ENCODE measurements at regions not wholly inside any gene's neighbourhood (a gene's known extent, or its start where the extent isn't known, plus 50 kb on each side); places are given as distances from the start of the nearest gene placed in this dataset.
"Not testable (repeated sequence)": the region's sequence is repeated elsewhere in the genome, so short reads cannot be mapped to it uniquely, and the experiment has no call there.

DNA sequence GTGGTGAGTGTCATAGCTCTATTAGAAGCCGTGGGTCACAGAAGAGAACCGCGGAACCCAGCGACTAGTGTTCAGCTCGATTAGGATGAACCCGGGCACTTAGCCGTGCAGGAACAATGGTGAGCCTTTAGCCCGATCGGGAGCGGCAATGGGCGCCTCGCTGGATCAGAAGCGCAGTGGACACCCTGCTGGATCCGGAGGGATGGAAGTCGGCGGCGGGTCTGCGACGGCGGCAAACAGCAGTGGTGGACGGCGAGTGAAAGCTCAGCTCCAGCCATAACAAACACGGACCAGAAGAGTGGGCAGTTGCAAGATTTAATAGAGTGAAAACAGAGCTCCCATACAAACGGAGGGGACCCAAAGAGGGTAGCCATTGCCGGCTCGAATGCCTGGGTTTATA lies 72.7 kb upstream of the EN2 start:
- H3K9me3 Mint-ChIP-seq; H3K27ac Mint-ChIP-seq; ATAC-seq; H3K36me3 Mint-ChIP-seq; DNase-seq (ENCODE audit: low spot score in 2 of 2): not testable (repeated sequence)

DNA sequence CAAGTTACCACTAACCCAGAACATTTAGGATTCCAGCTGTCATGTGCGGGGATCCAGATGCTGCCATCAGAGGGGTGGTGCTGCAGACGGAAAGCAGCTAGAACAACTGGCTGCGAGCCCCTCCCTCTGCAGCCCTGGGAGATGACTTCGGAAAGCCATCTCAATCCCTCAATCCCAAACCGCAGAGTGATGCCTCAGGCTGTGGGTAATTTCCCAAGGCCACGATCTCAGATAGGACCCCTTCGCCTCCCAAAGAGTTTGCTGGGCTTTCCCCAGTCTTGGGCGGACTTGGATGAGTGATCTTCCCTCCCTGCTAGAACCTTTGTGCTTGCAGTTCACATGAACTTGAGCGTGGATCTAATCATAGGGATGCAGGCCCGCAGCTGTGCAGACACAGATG lies 71.3 kb upstream of the EN2 start:
- ATAC-seq (no peak), DNase-seq (ENCODE audit: low spot score in 2 of 2) (no peak)
- no peaks in the 10 kb centered on the region for H3K9me3 Mint-ChIP-seq
- no peaks in the 10 kb centered on the region for H3K36me3 Mint-ChIP-seq
- no peak overlapping the region for H3K27ac Mint-ChIP-seq

DNA sequence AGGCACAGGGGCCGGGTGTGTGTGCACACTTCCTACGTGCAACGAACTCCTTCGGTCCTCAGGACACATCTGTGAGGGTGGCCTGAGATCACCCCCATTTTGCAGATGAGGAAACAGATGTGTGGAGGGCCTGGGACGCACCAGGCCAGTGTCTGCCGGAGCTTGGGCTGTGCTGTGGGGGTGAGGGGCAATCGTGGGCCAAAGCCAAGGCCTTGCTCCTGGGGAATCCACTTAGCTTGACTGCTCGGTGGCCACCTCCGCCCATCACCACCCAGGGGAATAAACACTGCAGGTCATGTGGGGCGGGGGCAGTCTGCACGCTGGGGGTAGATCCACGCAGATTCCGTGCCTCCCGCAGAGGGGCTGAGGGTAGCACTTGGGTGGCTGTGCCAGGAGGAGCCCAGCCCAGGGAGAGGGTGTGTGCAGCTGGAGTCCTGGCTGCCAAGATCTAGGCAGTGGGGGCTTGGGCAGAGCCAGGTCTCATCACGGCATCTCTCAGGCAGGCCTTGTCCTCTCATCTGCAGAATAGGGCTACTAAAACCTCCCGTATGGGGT lies 70.8 kb upstream of the EN2 start:
- DNase-seq (ENCODE audit: low spot score in 2 of 2) (no peak), ATAC-seq (no peak)
- H3K36me3 Mint-ChIP-seq = no peaks in the 10 kb centered on the region
- H3K27ac Mint-ChIP-seq = no peak overlapping the region
- H3K9me3 Mint-ChIP-seq = no peaks in the 10 kb centered on the region

DNA sequence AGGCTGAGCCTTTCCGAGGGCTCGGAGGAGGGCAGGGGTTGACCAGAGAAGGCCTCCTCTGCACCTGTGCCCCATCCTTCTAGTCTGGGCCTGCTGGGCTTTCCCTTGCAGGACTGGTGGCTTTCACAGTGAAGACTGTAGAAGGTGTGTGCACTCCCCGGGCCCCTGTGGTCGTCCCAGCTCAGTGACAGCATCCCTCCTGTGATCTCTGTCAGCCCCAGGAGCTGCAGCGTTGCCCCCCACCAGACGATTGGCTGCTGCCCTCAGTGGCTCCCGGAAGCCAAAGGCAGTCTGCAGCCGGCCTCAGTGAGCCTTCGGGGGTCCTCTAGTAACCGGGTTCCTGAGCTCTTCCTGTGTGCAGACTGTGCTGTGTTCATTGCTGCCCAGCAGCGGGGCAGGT lies 69.4 kb upstream of the EN2 start:
- Mint-ChIP-seq H3K27ac (no peak overlapping the region), H3K9me3 (no peaks in the 10 kb centered on the region), H3K36me3 (no peaks in the 10 kb centered on the region)
- ATAC-seq = no peak
- no peak for DNase-seq (ENCODE audit: low spot score in 2 of 2)

DNA sequence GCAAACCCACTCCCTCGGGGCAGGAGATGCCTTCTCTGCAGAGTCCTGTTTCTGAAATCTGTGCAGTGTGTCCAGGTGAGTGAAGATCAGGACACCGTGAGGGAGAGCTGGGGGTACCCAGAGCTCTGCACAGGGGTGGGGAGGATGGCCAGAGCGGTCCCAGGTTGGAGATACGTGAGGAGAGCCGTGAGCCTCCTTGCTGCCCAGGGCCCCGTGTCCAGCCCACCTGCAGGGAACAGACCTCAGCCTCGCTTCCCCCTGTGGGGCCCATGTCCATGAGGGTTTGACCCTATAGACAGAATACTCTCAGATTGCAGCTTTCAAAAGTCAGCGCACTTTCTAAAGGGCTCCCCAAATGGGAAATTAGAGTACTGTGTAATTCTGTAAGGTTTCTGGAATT lies 66.5 kb upstream of the EN2 start:
- Mint-ChIP-seq H3K36me3 (no peaks in the 10 kb centered on the region), H3K27ac (no peak overlapping the region), H3K9me3 (no peaks in the 10 kb centered on the region)
- no peak for DNase-seq (ENCODE audit: low spot score in 2 of 2)
- ATAC-seq = no peak

DNA sequence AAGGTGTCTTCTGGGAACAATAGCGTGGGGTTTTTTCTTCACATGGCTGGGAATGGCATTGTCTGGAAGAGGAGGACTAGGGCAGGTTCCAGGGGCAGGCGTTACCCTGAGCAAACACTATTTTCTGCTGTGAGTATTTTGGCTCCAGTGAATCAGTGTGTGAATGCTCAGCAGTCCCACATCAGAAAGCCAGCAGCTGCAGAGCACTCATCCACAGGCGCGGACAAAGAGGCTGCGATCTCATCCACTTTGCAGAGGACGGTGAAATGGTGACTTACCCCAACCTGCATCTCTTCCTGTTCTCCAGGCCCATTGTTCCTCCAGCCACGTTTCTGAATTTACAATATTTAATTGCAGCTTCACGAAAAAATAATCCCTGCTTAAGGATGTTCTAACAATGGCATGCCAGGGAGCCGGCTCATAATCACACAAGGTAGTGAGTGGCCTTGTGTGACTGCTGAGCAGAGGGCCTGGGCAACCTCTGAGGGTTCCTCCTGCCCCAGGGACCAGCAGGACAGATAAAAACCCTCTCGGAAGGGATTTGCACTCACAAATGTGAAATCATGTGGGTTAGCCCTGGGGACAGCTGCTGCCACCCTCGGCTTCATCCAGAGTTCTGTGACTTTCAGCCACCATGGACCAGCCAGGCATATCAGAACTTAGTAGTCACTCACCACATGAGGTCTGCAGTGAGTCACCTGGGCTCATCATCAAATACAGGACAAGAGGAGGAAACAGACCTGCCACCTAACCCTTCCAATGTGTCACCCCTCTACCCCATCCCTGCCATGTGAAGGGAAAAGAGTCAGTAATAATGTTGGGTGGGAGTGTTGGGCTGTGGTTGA lies 65.0 kb upstream of the EN2 start:
- DNase-seq (ENCODE audit: low spot score in 2 of 2) = no peak
- Mint-ChIP-seq H3K27ac (no peak overlapping the region), H3K9me3 (no peaks in the 10 kb centered on the region), H3K36me3 (no peaks in the 10 kb centered on the region)
- peak; percentile 59 to 84 for ATAC-seq

DNA sequence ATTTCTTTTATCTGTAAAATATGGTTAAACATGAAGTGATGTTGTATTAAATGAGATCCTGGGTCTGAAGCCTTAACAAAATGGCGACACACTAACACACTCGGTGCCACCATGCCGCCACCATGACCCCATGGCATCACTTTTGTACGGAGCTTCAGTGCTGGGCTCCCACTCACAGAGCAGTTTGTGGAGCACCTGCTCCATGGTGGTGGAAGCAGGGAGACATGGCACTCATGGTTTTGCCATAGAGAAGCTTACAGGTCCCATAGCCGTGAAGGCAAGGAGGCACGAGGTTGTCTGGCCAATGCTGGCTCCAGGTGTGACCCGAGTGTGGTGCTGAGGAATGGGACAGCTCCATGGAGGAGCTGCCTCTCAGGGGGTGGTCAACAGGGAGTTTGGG lies 63.5 kb upstream of the EN2 start:
- Mint-ChIP-seq H3K27ac (no peak overlapping the region), H3K9me3 (no peaks in the 10 kb centered on the region), H3K36me3 (no peaks in the 10 kb centered on the region)
- ATAC-seq (no peak), DNase-seq (ENCODE audit: low spot score in 2 of 2) (no peak)

DNA sequence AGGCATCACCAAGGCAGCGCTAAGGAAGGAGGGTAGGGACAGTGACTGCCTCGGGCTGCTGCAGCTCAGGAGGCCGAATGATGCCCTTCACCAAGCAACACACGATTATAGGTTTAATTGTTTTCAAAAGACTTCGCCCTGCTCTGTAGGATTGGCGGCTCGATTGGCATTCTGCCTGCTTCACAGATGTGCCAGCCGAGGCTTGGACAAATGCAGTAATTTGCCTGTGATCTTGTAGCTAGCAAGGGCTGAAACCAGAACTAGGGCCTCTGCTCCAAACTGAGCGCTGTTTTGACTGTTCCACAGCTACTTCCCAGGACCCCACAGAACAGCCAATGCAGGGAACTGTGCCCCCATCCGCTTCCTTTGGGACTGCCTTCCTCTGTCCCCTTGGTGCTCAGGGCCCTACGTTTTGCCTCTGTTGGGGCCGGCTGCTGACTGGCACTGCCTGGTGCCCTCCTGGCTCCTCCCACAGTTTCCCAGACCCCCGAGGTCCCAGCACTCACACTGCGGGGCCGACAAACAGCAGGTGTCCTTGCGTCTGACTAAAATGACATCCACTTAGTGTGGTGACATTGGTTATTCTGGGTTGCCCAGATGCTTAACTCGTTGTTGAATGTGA lies 62.6 kb upstream of the EN2 start:
- no peaks in the 10 kb centered on the region for H3K36me3 Mint-ChIP-seq
- no peak for ATAC-seq
- no peaks in the 10 kb centered on the region for H3K9me3 Mint-ChIP-seq
- no peak overlapping the region for H3K27ac Mint-ChIP-seq
- DNase-seq (ENCODE audit: low spot score in 2 of 2) = no peak

DNA sequence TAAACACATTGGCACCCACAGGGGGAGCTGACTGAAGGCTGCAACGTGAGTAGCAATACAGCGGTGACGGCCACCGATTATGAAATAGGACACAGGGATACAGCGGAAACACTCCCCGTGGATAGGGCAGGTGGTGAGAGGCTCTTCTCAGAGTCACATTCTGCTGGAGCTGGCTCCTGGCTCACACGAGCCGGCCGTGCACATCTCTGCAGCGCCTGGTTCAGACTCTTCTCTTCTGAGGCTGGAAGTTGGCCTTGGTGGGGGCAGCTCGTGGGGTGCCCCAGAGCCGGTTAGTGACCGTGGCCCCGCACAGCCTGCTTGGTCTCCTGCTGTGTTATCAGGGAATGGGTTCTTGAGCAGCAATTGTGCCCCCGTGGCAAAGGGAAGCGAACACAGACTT lies 61.3 kb upstream of the EN2 start:
- Mint-ChIP-seq H3K9me3 (no peaks in the 10 kb centered on the region), H3K27ac (no peak overlapping the region)
- ATAC-seq = no peak

DNA sequence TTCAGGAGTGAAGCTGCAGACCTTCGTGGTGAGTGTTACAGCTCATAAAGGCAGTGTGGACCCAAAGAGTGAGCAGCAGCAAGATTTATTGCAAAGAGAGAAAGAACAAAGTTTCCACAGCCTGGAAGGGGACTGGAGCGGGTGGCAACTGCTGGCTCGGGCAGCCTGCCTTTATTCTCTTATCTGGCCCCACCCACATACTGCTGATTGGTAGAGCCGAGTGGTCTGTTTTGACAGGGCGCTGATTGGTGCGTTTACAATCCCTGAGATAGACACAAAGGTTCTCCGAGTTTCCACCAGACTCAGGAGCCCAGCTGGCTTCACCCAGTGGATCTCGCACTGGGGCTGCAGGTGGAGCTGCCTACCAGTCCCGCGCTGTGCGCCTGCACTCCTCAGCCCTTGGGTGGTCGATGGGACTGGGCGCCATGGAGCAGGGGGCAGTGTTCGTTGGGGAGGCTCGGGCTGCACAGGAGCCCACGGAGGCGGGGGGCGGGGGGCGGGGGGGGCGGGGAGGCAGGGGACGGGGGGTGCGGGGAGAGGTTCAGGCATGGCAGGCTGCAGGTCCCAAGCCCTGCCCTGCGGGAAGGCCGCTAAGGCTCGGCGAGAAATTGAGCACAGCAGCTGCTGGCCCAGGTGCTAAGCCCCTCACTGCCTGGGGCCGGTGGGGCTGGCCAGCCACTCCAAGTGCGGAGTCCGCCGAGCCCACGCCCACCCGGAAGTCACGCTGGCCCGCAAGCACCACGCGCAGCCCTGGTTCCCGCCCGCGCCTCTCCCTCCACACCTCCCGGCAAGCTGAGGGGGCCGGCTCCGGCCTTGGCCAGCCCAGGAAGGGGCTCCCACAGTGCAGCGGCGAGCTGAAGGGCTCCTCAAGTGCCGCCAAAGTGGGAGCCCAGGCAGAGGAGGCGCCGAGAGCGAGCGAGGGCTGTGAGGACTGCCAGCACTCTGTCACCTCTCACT lies 59.9 kb upstream of the EN2 start:
- H3K27ac Mint-ChIP-seq = peak overlapping the region in 1 of 2 donors; percentile 82
- not testable (repeated sequence) for H3K36me3 Mint-ChIP-seq; DNase-seq (ENCODE audit: low spot score in 2 of 2); ATAC-seq; H3K9me3 Mint-ChIP-seq

More for the DNA sequence above, 61.3 kb upstream of the EN2 start:
- no peaks in the 10 kb centered on the region for H3K36me3 Mint-ChIP-seq
- DNase-seq (ENCODE audit: low spot score in 2 of 2) = no peak

DNA sequence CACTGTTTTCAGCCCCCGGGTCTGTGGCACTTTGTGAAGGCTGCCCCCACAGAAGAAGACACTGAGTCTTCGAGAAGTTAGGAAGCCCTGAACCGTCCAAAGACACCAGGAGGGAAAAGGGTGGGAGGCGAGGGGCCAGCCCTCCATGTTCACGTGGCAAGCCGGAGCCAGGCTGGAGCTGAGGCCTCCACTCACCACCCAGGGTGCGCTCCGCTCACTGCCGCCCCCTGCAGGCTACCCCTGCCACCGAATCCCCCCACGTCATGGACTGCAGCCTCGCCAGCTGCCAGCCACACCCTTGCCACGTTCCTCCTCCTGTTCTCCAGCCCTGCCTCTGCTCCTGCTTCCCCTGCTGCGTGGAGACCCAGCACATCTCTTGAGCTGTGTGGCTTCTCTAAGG lies 59.0 kb upstream of the EN2 start:
- DNase-seq (ENCODE audit: low spot score in 2 of 2) (peak in 1 of 2 donors; percentile 39), ATAC-seq (peak in 1 of 2 donors; percentile 52)
- H3K27ac Mint-ChIP-seq = no peak overlapping the region
- no peaks in the 10 kb centered on the region for H3K9me3 Mint-ChIP-seq
- no peaks in the 10 kb centered on the region for H3K36me3 Mint-ChIP-seq

DNA sequence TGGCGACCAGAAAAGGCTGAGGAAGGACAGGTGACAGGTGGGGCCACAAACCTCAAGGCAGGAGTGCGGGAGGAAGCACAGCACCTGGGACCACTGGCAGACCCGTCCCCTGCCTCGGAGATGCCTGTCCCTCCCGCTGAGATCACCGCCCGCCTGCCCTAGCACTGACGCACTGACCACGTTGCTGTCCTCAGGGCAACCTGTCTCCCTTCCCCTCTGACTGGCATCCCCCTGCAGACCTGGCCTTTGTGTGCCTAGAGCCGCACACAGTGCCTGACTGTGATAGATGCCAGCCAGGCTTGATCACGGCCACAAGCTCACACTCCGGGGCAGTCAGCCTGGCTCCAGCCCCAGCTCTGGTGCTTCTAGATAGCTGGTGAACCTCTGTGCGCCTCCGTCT lies 58.4 kb upstream of the EN2 start:
- H3K27ac Mint-ChIP-seq = no peak overlapping the region
- ATAC-seq (no peak), DNase-seq (ENCODE audit: low spot score in 2 of 2) (no peak)
- no peaks in the 10 kb centered on the region for H3K9me3 Mint-ChIP-seq
- H3K36me3 Mint-ChIP-seq = no peaks in the 10 kb centered on the region

DNA sequence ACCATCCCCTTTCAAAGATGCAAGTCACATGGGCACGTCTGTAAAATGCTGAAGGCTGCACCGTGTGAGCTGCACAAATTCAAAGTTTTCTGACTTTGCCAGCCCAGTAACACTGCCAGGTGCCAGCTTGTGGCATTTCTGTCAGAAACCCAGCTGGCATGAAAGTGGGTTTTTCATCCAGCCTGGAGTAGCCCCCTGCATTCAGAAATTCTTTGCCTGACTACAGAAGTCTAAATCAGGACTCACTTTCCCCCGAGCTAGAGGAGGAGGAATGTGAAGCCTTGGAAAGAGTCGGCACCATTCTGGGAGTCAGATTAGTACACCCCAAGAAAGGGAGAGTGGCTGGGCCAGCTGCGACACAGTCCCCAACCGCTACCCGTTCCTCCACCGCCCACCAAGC lies 56.7 kb upstream of the EN2 start:
- H3K36me3 Mint-ChIP-seq = no peaks in the 10 kb centered on the region
- no peak overlapping the region for H3K27ac Mint-ChIP-seq
- DNase-seq (ENCODE audit: low spot score in 2 of 2) = no peak
- no peaks in the 10 kb centered on the region for H3K9me3 Mint-ChIP-seq
- no peak for ATAC-seq

DNA sequence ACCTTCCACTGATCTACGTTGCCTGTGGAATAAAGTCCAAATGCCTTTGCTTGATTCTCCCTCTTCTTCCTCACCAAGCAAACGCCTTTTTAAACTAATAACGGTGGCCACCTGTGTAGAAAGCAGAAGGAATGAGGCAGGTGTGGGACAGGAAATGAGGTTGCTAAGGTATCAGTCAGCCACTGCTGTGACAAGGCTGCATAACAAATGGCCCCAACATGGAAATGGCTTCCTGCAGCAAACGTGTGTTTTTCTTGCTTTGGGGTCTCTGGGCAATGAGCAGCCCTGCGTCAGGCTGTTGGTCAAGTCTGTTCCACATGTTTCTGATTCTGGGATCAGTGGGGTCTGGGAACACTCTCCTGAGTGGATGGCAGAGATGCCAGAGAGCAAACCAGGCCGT lies 56.0 kb upstream of the EN2 start:
- no peak for ATAC-seq
- Mint-ChIP-seq H3K27ac (no peak overlapping the region), H3K9me3 (no peaks in the 10 kb centered on the region), H3K36me3 (no peaks in the 10 kb centered on the region)
- DNase-seq (ENCODE audit: low spot score in 2 of 2) = no peak

DNA sequence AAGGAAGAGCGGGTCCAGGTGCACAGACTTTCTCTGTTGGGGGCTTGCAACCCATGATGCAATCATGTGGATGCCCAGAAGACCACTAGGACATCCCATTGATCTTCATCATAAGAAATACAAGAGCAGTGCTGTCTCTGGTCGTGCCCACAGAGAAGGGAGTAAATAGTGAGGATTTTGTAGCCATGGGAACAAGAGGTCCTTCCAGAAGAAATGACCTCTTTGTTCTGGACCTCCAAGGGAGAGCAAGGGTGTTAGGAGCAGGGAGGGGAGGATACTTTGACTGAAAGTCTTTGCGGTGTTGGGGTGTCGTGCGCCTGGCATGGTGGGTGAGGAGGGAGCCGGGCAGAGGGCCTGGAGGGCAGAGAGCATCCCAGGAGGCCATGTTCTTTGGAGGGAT lies 55.0 kb upstream of the EN2 start:
- Mint-ChIP-seq H3K27ac (no peak overlapping the region), H3K9me3 (no peaks in the 10 kb centered on the region), H3K36me3 (no peaks in the 10 kb centered on the region)
- ATAC-seq = no peak
- DNase-seq (ENCODE audit: low spot score in 2 of 2) = no peak

DNA sequence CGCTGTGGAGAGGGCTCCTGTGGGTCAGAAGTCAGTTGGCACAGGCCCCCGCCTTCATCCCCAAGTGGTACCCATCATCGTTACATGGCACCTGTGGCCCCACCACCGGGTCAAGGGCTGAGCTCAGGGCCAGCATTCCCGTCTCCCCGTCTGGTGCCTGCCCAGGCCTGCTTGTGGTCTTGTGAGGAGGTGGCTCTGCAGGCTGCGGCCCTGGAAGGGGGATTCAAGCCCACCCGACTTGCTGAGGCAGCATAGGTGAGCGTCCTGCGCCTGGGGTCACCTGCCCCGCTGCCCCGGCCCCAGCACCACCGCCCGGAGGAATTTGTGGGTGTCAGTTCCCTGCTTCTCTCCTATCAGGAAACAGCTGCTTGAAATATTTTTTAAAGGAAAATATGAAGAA lies 53.0 kb upstream of the EN2 start:
- H3K36me3 Mint-ChIP-seq = no peaks in the 10 kb centered on the region
- H3K9me3 Mint-ChIP-seq = no peaks in the 10 kb centered on the region
- DNase-seq (ENCODE audit: low spot score in 2 of 2) = no peak
- ATAC-seq = no peak
- no peak overlapping the region for H3K27ac Mint-ChIP-seq
